Uterus (tissue), 3 donors: ENCODE measurements at regions not wholly inside any gene's neighbourhood (a gene's known extent, or its start where the extent isn't known, plus 50 kb on each side); places are given as distances from the start of the nearest gene placed in this dataset.

Source experiments
- DNase-seq, 2 donors: peaks; one replicate each; pipeline ENCODE4 v3.0.0-alpha.2; 2019 to 2020
- H3K27ac ChIP-seq, 2 donors: fragments of 200-600 bp; sonication (generic); 1 replicate in 1 of 2; 2 replicates in 1 of 2; pipeline ENCODE4 v1.5.1; 2016 to 2018
- H3K27me3 ChIP-seq, 2 donors: fragments of 200-600 bp; sonication (generic); one replicate each; pipeline ENCODE4 v1.5.1; 2018 to 2019; ENCODE audit warnings: control low read depth in 1 of 2
- H3K36me3 ChIP-seq, 2 donors: fragments of 200-600 bp; sonication (generic); one replicate each; pipeline ENCODE4 v1.5.1; 2019; ENCODE audit warnings: control low read depth in 1 of 2
- H3K4me1 ChIP-seq, 2 donors: fragments of 200-600 bp; sonication (generic); one replicate each; pipeline ENCODE4 v1.5.1; 2018 to 2019; ENCODE audit warnings: control low read depth in 1 of 2
- H3K4me3 ChIP-seq, 2 donors: fragments of 200-600 bp; sonication (generic); 1 replicate in 1 of 2; 2 replicates in 1 of 2; pipeline ENCODE4 v1.5.1; 2018 to 2019; ENCODE audit warnings: mild to moderate bottlenecking in 1 of 2
- H3K9me3 ChIP-seq, 2 donors: fragments of 200-600 bp; sonication (generic); one replicate each; pipeline ENCODE4 v1.5.1; 2019; ENCODE audit warnings: control low read depth in 1 of 2
- POLR2A ChIP-seq, 2 donors: fragments of 450-650 bp; IDR thresholded peaks; one replicate each; pipeline ENCODE4 v1.6.1; 2016; ENCODE audit warnings: antibody characterized with exemption in 2 of 2, mild to moderate bottlenecking in 1 of 2, moderate library complexity in 1 of 2
- intact Hi-C: fragments of 100-400 bp; cut with DNase I; formaldehyde crosslinking; loops from one replicate; pipeline ENCODE4 v1.15.1; 2023; ENCODE audit warnings: low total_unique reads
- TF ChIP-seq, protein P1 (sequence below), 4 experiments: fragments of 200-600 bp in 2 of 4; fragments of 450-650 bp in 2 of 4; sonication (generic) in 2 of 4; IDR thresholded peaks; one replicate each; pipeline ENCODE4 v1.5.1; 2016 to 2019; ENCODE audit warnings: antibody characterized with exemption in 4 of 4, mild to moderate bottlenecking in 2 of 4, moderate library complexity in 1 of 4
- donor health status: DM: yes; HTN: yes; CAD: no.

DNA sequence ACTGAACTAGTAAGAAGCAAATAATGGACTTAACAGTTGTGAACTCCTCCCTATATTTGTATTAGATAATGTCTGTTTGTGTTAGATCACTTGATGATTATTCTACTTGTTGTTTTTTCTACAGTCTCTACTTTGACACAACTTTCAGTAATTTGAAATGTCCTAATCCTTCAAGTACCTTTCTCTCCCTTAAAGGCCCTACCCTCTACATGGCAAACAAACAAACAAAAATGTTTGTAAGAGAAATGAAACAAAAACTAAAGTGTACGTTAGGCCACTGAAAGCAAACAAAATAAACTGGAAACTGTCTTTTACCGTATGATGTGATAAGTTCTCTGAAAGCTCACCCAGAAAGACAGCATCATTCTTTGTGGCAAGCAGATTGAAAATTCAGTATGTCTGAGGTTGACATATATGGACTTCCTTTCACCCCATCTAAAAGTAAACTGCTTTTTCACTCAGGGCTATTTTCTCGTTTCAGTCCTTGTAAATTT, 255.9 kb upstream of the SNX7 start:
- no peaks in the 10 kb centered on the region for H3K9me3 ChIP-seq
- intact Hi-C loops, result no loop called here
- TF ChIP-seq, protein P1, sequence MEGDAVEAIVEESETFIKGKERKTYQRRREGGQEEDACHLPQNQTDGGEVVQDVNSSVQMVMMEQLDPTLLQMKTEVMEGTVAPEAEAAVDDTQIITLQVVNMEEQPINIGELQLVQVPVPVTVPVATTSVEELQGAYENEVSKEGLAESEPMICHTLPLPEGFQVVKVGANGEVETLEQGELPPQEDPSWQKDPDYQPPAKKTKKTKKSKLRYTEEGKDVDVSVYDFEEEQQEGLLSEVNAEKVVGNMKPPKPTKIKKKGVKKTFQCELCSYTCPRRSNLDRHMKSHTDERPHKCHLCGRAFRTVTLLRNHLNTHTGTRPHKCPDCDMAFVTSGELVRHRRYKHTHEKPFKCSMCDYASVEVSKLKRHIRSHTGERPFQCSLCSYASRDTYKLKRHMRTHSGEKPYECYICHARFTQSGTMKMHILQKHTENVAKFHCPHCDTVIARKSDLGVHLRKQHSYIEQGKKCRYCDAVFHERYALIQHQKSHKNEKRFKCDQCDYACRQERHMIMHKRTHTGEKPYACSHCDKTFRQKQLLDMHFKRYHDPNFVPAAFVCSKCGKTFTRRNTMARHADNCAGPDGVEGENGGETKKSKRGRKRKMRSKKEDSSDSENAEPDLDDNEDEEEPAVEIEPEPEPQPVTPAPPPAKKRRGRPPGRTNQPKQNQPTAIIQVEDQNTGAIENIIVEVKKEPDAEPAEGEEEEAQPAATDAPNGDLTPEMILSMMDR (IDR thresholded peaks at IDR 0.05), result no peak
- no peak for TF ChIP-seq POLR2A (IDR thresholded peaks at IDR 0.05)

DNA sequence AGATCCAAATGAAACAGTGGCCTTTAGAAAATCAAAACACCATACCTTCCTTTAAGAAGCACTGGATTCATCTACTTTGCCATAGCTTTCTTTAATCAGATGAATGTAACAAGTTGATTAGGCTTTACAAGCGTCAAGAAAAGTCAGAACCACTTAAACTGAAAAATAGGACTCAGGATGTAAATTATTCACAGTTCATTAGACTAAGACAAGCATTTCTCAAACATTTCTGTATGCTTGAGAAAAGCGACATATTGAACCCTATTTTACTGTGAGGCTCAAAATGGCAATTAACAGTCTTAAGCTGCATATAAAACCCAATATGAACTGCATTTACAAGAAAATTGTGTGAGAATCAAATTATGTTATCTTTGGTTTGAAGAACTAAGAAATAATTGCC, 256.7 kb upstream of the SNX7 start:
- no peak overlapping the region for H3K4me3 ChIP-seq
- no peaks in the 10 kb centered on the region for H3K9me3 ChIP-seq
- no peaks in the 10 kb centered on the region for H3K36me3 ChIP-seq
- TF ChIP-seq, protein P1 (IDR thresholded peaks at IDR 0.05), result no peak
- TF ChIP-seq POLR2A (IDR thresholded peaks at IDR 0.05), result no peak
- intact Hi-C loops, result no loop called here
- H3K27me3 ChIP-seq, result no peaks in the 10 kb centered on the region
- DNase-seq, result no peak
- no peaks in the 10 kb centered on the region for H3K4me1 ChIP-seq
- H3K27ac ChIP-seq, result no peak overlapping the region

More for the DNA sequence above, 255.9 kb upstream of the SNX7 start:
- H3K4me3 ChIP-seq, result no peak overlapping the region
- H3K36me3 ChIP-seq, result no peaks in the 10 kb centered on the region
- H3K27ac ChIP-seq, result no peak overlapping the region
- no peaks in the 10 kb centered on the region for H3K27me3 ChIP-seq
- H3K4me1 ChIP-seq, result no peaks in the 10 kb centered on the region
- DNase-seq, result no peak

DNA sequence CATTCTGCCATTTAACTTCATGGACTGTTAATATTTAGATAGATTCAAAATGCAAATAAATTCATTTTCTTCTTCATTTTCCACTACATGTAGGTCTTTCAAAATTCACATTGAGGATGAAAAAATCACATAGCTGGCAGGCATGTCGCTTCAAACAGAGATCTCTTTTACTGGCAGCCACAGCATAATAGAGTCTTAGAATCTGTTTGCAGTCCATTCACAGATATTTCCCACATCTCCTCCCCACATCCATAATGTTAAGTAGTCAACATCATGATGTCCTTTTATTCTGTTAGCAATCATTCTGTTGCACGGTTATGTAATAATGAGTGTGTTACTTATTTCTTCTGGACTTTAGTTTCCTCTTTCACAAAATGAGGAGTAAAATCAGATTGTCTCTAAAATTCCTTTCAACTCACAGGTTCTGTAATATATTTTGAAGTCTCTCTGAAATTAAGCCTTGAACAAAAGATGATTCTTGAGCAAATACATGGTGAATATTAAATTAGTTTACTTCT, 257.5 kb upstream of the SNX7 start:
- TF ChIP-seq, protein P1 (IDR thresholded peaks at IDR 0.05), result no peak
- TF ChIP-seq POLR2A (IDR thresholded peaks at IDR 0.05), result no peak
- no peaks in the 10 kb centered on the region for H3K4me1 ChIP-seq
- DNase-seq, result no peak
- no peaks in the 10 kb centered on the region for H3K36me3 ChIP-seq
- intact Hi-C loops, result no loop called here
- H3K27me3 ChIP-seq, result no peaks in the 10 kb centered on the region
- no peaks in the 10 kb centered on the region for H3K9me3 ChIP-seq
- H3K4me3 ChIP-seq, result no peak overlapping the region
- H3K27ac ChIP-seq, result no peak overlapping the region

DNA sequence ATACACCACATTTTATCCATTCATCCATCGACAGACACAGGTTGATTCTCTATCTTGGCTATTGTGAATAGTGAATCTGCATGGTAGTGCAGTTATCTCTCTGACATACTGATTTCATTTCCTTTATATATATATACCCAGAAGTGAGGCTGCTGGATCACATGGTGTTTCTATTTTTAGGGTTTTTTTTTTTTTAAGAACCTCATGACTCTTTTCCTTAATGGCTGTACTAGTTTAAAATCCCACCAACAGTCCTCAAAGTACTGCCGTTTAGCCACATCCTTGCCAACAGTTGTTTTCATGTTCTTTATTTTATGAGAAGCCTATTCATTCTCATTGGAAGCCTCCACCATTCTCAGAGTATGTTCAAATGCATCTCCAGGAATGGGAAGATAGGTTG, 258.7 kb upstream of the SNX7 start:
- no peaks in the 10 kb centered on the region for H3K27me3 ChIP-seq
- TF ChIP-seq POLR2A (IDR thresholded peaks at IDR 0.05), result no peak
- TF ChIP-seq, protein P1 (IDR thresholded peaks at IDR 0.05), result no peak
- H3K36me3 ChIP-seq, result no peaks in the 10 kb centered on the region
- no peaks in the 10 kb centered on the region for H3K9me3 ChIP-seq
- no peak overlapping the region for H3K4me3 ChIP-seq
- H3K4me1 ChIP-seq, result no peaks in the 10 kb centered on the region
- no peak overlapping the region for H3K27ac ChIP-seq
- intact Hi-C loops, result no loop called here
- no peak for DNase-seq

DNA sequence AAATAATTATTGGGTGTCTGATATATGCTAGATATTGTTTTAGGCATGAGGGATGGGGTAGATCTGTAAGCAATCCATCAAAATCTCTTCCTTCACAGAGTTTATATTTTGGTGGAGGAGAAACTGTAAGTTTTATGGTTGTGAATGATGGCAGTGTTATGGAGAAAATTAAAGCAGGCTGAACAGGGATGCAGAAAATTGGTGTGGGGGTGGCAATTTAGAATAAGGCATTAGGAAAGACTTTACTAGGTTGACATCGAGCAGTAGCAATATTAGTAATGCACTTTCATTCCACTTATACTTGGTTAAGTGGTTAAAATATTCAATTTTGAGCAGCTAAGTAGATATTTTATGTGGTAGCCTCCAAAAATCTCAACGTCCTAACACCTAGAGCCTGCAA, 261.1 kb upstream of the SNX7 start:
- H3K36me3 ChIP-seq, result no peaks in the 10 kb centered on the region
- H3K4me3 ChIP-seq, result no peak overlapping the region
- no peaks in the 10 kb centered on the region for H3K27me3 ChIP-seq
- TF ChIP-seq, protein P1 (IDR thresholded peaks at IDR 0.05), result no peak
- no peak for TF ChIP-seq POLR2A (IDR thresholded peaks at IDR 0.05)
- H3K4me1 ChIP-seq, result no peaks in the 10 kb centered on the region
- DNase-seq, result no peak
- H3K27ac ChIP-seq, result no peak overlapping the region
- intact Hi-C loops, result no loop called here
- no peaks in the 10 kb centered on the region for H3K9me3 ChIP-seq
